DMS53 treated with DMSO at 0.1 percent for 48 hours (cell line): ENCODE measurements at regions not wholly inside any gene's neighbourhood (a gene's known extent, or its start where the extent isn't known, plus 50 kb on each side); places are given as distances from the start of the nearest gene placed in this dataset.

ENCODE experiments used
- DNase-seq: peaks from one replicate; lab custom pipeline; 2025; ENCODE audit not compliant: unreplicated experiment; lab: John Stamatoyannopoulos, UW

DNA sequence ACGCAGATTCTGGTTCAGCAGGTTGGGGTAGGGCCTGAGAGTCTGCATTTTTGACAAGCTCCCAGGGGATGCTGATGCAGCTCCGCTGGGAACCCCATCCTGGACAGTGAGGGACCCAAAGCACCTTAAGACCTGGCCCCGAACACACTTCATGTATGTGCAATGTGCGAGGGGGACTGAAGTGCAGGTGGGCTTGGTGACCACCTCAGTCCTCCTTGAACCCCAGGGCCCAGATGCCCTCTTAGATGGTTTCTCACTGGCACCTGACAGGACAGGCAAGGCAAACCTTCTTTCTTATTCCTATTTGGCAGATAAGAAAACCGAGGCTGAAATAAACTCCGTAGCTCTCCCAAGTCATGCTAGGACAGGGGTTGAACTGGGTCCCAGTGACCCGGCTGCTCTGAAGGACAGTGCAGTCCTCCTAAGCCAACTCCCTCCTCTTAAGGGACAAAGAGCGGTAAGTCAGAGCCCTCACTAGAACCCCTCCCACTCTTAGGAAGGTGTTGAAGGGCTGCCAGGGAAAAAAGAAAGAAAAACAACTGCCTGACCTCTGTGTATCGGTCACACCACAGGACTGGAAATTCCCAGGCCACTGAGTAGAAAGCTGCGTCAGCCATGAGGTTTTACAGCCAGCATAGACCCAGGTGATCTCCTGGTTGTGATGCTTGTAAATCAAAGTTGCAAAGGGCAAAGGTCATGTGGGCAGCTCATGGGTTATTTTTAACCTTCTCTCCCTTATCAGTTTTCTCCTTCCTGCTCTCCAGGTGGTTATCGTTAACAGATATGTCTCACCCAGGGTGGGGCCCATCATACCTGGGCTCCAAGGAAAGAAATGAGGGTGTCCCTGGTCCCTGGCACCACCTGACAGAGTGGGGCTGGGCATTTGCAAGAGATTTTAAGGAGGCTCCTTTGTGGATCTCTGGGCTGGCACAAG is 90.9 kb upstream of the SMNDC1 start:
- peak; percentile 11 for DNase-seq

DNA sequence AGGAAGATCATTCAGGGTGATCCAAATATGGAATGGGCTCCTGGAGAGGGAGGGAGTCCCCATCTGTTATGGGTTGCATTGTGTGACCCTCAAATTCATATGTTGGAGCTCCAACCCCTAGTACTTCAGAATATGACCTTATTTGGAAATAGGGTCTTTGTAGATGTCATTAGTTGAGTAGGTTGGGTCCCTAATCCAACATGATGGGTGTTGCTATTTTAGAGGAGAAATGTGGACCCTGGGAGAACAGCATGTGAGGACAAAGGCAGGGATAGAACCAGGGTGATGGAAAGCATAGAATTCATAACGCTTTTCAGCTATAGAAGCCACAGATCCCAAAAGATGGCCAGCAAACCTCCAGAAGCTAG is 91.5 kb upstream of the SMNDC1 start:
- no peak for DNase-seq

DNA sequence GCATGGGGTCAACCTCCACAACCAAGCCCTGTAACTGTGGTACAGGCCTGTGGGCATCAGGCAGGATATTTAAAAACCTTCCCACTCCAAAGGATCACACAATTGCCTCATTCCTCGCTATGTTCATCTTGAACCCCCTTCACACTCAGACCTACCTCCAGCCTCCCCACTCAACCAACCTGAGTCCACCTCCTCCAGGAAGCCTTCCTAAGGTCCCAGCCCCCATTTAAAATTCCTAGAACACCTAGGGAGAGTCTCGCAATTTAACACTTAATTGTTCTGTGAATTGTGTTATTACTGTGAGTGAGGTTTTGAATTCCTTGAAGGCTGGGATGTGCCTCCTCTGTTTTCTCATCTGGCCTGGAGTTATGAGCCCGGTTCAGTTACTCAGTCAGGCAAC is 93.1 kb upstream of the SMNDC1 start:
- no peak for DNase-seq

DNA sequence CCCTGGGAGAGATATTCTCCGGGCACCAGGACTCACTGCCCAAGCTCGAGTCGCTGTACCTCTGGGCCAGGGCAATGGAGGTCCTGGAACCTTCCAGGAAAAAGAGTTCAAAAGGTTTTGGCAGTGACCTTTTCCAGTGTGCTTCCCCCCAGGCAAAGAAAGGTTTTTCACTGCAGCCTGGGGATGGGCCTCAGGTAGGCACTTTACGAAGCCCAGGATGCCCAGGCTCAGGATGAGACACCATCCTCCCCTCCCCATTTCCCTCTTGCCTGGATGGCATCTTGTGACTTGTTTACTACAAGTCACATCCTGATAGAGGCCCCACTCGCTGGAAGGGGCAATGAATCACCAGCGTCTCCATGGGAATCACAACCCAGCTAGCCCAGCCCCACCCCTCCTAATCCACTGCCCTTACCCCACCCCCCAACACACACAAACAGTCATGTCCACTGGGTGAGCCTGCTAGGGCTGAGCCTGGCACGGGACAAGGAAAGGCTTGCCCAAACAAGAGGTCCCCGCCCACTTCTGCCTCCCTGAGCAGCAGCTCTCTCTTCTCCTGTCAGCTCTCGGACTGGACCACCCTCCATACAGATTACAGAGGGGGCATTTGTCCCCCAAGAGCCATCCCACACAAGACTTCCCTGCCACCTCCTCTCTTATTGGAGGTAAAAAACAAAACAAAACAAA is 93.8 kb upstream of the SMNDC1 start:
- DNase-seq: peak; percentile 67

DNA sequence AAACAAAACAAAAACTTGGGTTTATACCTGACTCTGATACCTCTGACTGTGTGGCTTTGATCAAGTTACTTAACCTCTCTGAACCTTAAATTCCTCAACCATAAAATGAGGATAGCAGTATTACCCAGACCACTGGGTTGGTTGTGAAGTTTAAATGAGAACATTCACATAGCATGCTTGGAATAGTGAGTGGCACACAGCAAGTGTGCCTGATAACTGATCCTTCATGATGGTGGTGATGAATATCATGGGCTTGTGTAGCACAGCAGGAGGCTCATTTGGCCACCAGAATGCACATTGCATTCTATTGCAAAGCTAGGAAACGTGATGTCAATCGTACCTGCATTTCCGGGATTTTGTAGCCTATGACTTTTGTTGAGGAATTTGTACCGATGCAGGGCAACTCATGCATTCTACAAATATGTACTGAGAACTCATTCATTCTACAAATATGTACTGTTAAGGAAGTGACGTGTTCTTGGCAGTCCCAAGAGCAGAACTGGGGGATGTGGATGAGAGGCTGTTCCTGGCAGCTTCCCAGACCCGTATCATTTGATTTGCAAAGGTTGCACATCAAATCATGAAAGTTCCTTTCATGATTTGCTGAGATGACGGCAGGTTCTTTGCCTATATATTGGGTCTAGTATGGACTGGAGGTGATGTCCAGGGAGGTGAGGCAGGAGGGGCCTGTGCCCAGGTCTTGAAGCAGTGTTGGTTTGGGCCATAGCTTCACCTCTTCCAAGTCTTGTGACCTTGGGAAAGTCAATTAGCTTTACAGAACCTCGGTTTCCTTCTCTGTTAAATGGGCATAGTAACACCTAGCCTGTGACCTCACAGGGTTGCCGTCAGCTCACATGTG is 94.6 kb upstream of the SMNDC1 start:
- DNase-seq: peak; percentile 41

DNA sequence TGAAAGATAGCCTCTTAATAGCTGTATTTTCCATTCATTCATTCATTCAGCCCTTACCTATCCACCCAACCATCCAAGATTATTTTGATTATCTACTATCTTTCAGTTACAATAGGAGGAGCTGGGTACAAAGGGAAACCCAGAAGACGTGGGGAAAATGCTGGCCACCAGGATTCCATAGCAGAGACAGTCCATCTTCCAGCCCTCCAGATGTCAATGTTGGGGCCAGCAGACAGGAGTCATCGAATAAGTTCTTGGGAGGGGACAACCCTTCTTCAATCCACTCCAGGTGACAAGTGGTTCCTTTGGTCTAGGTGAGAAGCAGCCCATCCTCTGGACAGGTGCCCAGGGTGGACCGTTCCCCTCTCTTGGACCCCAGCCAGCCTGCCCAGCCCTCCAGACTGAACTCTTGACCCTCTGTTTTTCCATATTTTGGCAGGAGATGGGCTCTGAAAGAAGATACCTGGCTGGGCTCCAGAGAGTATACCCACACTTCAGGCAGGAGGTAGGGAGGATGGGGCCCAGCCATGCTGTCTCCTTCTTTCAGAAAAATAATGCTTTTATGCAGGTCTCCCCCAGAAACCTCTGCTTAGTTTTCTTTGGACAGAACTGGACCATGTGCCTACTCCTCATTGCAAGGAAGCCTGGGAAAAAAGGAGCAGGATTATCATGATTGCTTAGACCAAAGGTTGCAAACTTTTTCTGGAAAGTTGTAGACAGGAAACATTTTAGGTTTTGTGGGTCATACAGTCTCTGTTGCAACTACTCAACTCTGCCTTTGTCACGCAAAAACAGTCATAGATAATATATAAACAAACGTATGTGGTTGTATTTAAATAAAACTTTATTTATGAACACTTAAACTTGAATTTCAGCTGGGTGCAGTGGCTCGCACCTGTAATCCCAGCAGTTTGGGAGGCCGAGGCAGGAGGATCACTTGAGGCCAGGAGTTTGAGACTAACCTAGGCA is 95.5 kb upstream of the SMNDC1 start:
- DNase-seq: no peak

DNA sequence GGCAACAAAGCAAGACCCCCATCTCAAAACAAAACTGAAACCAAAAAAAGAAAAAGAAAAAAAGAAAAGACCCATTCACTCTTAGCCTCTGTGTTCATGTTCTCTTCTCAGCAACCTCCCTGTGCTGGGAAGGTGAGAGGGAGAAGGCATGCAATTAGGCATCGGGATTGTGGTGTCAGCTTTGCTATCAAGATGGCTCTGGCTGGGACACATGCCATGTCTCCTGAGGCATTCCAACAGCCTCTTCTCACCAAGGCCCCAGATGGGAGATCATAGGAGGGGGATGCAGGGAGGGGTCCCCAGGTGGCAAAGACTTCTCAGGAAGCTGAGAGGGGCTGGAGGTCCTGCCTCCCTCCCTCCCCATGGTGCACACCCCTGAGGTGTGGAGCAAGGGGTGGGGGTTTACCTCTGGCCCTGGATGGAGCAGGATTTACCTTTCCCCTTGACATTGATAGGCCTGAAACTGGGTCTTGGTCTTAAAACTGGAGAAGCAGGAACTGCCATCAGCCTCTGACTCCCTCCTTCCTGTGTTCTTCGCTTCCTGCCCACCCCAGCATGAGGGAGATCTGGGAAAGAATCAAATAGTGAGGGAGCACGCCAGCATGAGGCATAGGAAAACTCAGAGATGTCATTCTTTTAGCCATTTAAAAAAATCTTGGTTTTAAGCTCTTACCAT is 96.2 kb upstream of the DUSP5 start:
- DNase-seq: no peak

DNA sequence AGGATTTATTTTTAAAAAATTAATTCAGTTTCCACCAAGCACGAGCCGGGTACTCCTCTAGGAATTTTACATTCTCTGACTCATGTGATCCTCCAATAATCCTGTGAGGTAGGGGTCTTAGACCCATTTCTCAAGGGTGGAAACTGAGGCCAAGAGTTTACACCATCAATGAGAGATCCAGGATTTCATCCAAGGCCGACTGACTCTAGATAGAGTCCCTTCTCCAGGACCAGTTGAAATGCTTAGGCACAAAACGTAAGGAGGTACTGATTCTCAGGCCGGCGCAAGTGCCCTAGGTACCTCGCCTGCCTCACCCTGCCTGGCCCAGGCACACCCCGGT is 95.7 kb upstream of the DUSP5 start:
- no peak for DNase-seq

DNA sequence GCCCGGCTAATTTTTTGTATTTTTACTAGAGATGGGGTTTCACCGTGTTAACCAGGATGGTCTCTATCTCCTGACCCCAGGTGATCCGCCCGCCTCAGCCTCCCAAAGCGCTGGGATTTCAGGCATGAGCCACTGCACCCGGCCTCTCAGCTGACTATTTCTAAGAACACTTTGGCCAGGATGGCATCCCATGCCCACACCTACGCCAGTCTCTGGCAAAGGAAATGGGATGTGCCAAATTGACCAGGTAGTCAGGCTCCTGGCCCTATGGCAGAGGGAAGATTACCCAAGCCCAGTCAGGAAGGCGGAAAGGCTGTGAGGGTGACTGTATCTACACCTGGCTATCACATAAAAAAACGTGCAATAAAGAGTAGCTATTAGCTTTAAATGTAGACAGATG is 94.1 kb upstream of the DUSP5 start:
- DNase-seq: no peak

DNA sequence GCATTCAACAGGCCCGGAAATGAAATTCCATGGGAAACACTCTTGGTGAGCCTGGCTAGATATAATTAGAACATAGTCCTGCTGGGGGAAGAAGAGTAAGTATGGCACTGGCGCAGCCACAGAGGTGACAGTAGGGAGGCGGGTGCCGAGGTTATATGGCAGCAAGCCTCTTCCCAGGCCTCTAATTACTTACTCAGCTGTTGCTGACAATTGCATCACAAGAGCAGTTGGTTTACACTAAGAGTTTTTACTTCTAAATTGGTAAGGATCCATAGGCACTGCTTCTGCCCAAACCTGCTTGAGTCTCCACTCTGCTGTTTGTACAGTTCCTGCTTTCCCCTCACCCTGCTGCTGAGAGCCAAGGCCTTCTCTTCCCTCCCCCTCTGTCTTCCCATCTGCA is 93.3 kb upstream of the DUSP5 start:
- DNase-seq: no peak

DNA sequence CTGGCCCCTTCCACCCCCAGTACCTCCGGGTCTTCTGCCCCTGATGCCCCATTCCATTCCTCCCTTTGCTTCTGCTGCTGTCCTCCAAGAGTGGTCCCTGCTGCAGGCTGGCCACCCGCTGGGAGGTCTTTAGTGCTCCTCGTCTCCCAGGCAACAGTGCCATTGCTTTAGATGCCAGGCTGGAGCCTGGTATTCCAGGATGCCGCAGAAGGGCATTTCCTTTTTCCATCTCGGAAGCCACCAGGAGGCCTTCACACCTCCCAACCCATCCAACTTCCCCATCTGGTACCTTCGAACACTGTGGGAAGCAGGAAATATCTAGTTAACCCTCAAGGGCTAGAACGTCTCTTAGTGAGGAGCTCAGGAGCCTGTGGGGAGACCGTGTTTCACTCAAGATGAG is 92.9 kb upstream of the DUSP5 start:
- DNase-seq: no peak

DNA sequence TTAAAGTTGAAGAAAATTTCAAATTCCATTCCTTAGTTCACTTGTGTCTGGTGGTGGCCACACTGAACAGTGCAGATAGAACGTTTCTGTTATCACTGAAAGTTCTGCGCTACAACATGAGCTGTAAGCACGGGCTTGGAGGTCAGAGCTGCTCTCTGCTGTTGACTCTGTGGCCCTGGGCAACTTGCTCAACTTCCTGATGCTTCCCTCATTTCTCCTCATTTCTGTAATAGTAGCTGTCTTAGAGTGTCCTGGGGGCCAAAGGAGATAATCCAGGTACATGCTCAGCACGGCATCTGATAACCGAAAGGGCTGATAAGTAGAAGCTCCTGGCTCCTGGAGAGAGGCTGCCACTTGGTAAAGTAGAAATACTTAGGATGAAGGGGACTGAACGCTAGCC is 92.3 kb upstream of the DUSP5 start:
- DNase-seq: no peak

DNA sequence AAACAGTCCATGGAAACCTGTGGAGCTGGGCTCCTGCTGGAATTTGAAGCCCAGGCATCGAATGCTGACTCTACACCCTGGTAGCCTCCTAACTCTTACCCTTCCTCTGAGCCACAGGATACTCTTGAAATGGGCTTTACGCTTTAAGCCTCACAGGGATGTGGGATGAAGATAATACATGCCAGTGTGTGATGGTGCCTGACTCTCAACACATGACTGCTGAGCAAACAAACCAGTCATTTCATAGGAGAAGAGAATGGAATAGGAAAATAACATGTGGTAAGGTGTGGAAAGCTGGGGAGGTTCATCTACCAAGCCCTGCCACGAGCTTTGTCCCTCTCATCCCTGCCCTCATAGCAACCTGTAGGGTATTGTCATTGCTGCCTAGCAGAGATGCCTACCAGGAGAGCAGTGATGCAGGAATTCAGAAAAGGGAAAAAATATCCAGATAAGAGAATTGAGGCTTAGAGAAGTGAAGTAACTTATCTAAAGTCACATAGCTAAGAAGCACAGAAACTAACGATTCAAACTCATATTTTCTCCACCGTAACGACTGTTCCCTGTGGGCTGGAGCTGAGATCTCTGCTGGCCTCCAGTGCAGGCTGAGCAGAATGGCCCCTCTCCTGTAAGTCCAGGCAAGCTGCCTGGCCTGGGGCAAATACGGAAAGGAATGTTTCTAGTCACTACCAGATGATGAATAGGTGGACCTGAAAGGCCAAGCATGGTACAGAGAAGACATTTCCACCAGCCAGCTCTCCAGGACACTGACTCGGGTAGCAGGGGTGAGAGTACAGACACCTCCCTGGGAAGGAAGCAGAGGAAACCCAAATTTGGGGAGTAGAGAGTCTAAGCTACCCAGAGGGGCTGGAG is 90.2 kb upstream of the DUSP5 start:
- peak; percentile 34 for DNase-seq

DNA sequence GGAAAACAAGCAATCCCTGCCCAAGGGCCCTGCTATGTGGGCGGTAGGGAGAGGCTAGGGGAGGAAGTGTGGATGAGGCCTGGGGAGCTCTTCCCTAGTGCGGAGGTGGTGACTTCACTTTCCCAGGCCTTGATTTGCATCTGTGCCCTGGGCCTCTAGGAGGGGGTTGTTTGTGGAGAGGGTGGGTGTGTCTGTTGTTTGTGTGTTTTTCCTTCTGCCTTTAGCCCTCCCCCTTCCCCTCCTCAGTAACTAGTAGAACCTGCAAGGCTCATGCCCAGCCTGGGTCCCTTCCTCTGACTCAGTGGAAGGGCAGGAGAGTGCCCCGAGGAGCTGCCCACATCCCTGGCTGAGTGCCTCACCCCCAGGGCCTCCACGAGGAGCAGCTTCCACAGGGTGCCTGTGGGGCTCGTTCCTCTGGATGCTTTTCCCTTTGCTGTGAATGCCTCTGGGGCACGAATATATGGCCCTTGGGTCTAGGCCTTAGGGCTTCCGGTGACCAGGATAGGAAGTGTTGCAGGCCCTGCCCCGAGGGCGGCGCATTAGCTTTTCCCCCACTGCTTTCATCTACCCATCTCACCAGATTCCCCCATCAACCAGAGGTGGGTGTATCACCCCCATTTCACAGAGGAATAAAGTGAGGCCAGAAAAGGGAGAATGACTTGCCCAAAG is 89.4 kb upstream of the DUSP5 start:
- peak; percentile 10 for DNase-seq

DNA sequence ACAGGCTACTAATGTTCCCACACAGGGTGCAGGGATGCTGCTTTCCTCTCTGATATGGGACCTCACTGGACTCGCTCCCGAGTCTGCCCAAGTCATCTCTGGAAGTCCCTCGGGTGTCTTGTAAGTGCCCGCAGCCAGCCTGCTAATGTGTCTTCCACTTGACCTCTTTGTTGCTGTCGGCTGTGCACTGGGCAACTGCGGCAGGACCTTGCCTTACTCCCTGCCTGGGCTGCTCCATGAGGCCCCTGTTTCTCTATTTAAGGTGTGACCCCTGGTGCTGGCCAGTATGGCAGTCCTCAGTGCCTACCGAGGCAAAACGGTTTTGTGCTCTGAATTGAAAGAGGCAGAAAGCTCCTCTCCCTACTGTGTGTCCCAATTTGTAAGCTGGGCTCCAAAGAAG is 88.8 kb upstream of the DUSP5 start:
- DNase-seq: no peak

DNA sequence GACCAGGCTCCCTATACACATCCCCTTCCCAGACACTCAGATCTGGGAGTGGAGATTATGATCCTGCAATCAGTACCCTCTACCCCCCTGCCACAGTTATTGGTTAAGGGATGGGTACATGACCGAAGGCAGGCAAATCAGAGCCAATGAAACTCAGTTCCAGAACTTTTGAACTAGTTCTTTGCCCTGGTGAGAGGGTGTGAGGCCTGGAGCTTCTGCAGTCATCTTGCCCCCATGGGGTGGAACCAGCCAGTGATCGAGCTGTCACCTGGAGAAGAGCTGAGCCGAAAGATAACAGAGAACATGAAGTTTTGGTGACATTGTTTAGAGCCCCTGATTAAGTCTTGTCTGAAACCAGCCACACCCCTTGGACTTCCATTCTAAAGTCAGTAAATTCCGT is 88.2 kb upstream of the DUSP5 start:
- no peak for DNase-seq

DNA sequence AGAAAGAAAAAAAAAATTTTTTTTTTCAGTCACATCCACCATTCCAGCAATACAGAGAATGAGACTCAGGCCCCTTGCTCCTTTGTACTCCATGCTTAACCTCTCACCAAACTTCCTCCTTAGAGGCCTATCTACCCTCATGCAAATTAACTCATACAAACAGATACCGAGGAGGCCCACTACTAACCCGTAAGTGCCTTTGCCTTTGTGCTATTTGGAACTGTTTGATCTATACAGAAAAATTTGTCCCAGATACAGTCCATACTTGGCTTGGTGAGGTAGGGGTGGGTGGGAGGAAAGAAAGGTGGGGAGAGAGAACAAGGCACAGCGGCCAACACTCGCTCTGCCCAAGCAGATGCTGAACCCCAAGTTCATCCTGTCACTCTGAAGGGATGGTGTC is 87.8 kb upstream of the DUSP5 start:
- no peak for DNase-seq

DNA sequence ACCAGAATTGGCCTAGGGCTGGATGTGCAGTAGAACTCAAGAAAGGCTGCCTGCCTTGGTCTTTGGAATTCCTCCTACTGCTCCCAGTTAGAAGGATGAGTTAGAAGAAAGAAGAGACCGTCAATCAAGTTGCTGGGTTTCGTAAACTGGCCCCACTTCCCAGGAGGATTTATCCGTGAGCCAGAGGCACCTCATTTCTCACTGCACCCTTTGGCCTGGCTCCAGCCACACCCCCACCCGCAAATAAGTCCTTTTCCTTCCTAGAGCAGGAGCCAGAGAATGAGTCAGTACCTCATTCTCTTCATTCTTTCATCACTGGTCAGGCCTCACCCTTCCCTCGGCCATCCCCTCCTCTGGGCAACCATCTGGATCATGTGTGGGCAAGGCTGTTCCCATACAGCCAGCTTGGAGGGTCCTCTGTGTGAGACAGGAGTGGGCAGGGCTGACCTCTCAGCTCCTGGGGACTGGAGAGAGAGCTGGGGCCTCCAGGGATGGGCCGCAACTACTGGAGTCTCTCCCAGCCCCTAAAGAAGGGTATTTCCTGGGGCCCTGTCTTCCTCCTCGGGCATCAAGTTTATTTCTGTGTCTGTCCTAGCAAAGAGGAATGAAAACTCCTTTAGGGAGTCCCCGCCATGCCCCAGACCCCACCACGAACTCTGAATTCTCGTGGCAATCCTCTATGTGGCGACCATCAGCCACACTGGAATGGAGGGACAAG is 87.2 kb upstream of the DUSP5 start:
- DNase-seq: no peak
